ENCODE measurements at regions not wholly inside any gene's neighbourhood (a gene's known extent, or its start where the extent isn't known, plus 50 kb on each side); places are given as distances from the start of the nearest gene placed in this dataset.

- no peak for DNase-seq
These were observed 140.3 kb downstream of the PJA1 start for GRCh38 chrX:69024931-69025330.

GRCh38 chrX:69024161-69024736 lies 141.0 kb downstream of the PJA1 start:
- no peak for DNase-seq

- DNase-seq, result no peak
These were observed 142.8 kb downstream of the PJA1 start for GRCh38 chrX:69022430-69022829.

DNA sequence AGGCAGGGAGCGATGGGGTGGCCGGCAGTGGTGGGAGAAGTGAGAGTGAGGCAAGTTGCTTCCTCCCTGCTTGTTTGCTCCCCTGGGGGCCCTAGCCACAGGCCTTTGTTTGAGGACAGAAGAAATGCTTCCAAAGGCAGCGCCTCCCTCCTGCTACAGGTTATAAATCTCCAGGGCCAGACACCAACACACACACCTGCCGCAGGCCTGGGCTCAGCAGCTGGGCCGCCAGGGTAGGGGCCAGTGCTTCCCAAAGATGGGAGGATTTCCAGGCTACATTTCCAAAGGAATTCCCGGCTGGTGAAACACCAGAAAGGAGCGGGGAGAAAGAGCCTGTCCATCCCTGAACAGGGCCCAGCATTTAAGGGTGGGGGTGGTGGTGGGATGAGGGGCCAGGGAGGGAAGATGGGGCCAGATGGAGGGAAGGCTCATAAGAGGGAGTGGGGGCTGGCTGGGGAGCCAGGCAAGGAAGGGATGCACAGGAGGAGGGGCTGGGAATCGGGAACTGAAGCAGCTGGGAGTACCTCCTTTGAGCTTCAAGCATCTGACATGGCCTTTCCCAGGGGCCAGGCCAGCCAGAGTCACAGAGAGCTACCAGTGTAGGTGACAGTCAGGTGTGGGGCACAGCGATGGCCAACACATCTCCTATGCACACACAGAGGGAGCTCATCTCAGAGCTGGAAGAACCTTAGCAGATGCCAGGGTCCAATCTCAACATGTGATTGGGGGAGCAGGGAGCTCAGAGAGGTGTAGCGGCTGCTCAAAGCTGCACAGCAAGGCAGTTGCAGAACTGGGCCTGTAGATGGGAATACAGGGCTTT lies 143.9 kb downstream of the PJA1 start:
- no peak for DNase-seq

DNA sequence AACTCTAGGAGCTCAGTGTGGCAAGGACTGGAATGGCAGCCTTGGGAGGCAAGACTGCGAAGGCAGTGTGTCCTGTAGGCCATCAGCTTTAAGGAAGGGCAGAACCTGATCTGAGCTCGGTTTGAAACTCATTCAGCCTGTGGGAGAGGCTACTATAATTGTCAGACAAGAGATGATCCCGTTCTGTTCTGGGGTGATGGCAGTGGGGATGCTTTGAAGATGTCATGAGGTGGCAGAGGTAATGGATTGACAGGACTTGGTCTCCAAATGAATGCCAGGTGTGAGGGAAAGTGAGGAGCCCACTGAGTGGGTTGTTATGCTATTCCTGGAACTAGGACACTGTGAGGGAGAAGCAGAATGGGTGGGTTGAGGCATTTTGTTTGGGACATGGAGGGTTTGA lies 144.9 kb downstream of the PJA1 start:
- DNase-seq, result no peak

DNA sequence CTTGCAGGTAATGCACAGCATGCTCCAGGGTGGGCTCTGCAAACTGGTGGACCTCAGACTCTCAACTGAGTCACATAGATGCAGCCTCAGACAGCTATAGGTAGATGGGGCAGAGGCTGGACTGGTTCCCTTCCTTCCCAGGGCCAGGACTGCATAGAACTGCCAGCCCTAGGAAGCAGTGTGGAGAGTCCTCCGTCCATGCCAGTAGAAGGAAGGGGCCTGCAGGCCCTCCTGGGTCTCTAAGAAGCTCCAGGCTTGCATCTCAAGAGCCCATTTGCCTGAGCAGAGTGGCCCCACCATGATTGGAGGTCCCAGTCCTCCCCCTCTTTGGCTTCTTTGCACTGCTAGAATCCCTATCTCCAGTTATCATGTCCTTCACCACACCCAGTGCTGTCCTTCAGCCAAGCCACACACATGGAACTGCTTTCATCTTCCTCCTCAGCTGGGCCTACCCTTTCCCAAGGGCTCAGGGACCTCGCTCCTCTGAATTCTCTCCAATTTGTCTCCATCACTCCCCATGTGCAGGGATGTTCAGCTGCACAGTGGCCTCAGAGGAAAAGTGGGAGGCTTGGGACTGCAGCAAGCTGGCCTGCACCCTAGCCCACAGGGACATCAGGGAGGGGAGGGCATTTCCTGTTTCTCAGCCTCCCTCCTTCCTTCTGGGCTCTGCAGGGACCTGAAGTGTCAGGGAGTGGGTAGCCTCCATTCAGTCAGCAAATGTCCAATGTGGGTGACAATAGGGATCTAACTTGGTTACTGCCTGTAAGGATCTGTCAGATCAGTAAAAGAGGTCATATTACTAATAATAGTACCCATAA lies 146.0 kb downstream of the PJA1 start:
- DNase-seq, result no peak

DNA sequence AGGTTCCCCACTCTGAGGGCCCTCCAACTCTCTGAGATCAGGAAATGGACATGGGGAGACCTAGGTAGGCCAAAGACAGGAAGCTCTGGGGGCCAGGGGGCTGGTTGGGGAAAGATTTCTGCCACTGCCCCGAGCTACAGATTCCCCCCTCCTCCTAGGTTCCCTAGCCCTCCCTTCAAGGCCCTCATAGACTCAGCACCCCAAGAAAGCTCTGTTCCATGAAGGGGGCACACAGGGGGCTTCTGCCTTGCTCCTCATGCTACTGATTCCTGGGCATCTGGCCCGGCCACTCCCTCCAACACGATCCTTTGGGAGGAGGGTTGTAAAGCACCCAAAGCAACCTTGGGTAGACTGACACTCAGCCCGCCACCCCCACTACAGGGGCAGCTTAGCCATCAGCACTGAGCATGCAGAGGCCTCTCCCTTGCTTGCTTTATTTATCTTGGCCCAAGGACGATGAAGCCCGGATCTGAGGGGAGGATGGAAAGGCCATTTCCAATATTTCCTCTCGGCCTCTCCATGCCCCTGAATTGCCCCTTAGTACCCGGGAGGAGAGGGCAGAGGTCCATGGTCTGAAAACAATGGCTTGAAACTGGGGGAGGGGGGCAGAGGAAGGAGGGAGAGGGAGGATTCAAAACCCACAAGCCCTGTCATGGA lies 146.7 kb downstream of the PJA1 start:
- DNase-seq, result no peak

DNA sequence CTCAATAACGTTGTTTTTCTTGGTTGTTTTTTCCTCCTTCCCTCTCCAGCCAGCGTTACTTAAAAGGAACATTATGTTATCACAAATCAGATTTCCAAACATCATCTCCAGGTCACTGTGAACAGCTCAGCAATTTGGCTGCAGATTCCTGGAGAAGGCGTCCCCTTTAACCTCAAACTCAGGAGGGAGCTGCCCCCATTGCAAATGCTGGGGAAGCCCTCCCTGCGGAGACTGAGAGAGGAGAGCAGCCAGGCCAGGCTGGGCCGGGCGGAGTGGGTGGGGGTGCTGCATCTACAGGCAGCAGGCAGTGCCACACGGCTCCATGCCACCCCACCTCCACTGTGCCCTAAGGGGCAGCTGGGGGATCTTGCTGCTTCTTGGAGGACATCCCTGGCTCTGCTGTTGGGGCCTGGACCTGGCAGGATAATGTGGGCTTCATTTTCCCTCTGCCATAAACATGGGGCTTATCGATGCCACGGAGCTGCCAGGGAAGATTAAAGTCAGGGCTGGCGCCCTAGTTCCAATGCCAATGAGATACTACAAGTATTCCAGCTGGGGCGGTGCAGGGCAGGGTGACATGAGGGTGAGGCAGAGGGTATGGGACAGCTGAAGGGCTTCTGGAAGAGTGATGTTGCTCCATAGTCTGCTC lies 148.8 kb downstream of the PJA1 start:
- no peak for DNase-seq

DNA sequence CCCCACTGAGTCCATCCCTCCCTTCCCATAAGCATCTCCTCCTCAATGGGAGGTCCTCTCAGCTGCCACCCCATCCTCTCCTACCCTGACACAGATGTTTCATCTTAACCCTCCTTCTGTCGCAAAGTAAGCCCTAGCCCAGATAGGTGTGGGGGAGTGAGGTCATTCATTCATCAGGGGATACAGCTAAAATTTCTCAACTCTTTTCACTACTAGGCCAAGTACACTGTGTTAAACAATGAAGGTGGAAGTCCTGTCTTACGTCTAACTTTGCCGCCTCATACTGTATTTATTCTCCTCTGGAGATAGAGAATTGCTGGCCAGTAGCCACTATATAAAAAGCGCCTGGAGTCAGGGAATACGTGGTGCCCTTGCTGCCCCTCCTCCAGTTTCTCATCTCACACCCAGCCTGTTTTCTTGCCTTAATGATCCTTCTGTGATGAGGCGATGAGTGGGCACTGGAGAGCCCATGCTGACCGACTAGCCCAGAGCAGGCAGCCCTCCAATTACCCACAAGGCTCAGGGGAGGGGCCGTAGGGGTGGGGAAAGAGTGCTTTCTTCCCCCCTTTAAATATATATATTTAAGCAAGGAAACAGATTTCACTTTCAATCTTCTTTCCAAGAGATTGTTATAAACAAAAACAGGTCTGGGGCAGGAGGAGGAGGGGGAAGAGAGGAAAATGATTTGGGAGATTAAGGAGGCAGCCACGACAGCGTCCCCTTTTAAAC lies 149.5 kb downstream of the PJA1 start:
- DNase-seq, result no peak

DNA sequence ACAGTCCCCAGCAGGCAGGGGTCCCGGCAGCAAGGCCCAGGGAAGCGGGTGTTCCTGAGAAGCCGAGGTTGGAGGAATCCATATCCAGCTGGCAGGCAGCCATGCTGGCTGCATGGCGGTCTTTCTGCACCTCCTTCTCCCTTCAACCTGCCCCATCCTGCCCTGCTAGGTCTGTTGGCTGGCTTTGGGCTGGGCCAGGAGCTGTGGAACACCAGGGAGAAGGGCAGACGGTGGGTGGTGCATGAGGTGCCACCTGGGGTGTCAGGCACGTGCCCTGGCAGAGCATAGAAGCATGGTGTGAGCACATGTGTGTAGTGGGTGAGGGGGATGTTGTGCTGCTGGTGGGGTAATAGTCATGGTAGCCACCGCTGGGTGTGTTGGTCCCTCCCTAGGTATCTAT lies 150.1 kb downstream of the PJA1 start:
- DNase-seq, result no peak

- DNase-seq, result no peak
These were observed 151.1 kb downstream of the PJA1 start for GRCh38 chrX:69014200-69014599.

DNA sequence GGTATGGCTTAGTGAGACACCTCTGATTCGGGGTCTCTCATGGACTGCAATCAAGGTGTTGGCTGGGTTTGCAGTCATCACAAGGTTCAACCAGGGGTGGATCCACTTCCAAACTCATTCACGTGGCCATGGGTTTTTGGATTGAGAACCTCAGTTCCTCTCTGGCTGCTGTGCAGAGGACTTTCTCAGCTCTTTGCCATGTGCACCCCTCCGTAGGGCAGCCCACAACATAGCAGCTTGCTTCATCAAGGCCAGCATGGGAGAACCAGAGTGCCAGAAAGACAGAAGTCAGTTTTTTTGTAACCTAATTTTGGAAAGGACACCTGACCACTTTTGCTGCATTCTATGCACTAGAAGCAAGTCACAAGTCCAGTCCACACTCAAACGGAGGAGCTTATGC lies 154.9 kb downstream of the PJA1 start:
- no peak for DNase-seq

DNA sequence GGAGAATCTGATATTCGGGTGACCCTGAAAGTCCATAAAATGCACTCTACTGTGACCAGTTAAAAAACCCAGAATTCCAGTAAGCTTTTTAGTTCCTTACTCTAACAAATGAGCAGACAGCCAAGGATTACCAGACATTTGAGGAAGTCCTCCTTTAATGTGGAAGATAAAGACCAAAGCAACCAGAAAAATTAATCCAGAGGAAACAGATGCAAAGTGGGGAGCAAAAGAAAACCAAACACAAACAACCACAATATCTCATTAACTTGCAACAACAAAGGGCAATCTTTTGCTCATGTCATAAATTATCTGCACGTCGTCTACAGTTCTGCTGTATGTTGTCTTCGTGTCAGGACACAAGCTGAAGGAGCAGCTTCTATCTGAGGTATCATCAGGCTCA lies 164.4 kb downstream of the PJA1 start:
- no peak for DNase-seq

DNA sequence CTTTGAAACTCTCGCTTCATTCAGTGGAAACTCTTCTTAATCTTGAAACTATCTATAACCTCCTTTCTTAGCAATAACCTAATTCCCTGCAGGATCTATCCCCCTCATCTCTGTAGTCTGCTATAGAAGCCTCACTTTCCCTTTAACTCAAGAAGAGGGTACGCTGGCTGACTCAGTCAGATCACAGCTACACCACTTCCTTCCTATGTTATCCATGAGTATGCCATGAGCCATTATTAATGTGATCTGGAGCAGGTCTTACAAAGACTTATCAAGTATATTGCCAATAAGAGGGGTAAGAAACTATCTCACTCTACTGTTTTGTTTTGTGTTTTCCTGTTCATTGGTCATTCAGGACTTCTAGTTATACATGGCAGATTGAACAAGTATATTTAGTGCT lies 165.3 kb downstream of the PJA1 start:
- no peak for DNase-seq

- no peak for DNase-seq
These were observed 165.9 kb downstream of the PJA1 start for GRCh38 chrX:68999356-68999755.

GRCh38 chrX:68998716-68999115 lies 166.5 kb downstream of the PJA1 start:
- DNase-seq, result no peak

GRCh38 chrX:68997911-68998310 lies 167.3 kb downstream of the PJA1 start:
- DNase-seq, result no peak

DNA sequence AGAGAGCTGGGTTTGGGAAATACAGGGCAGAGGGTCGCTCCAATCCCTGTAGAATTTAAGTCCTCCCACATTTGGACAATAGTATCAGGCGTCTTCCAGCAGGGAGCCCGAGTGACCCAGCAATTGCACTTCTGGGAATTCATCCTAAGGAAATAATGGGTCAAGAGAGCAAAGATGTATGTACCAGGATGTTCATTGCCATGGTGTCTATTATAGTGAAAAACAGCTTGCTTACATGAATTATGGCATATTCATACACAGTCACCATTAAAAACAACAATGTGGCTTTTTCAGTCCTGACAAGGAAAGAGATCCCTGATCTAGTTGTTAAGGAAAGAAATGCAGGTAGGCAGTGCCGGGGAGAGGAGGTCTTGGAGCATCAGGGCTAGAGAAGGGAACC lies 167.7 kb downstream of the PJA1 start:
- no peak for DNase-seq

- DNase-seq, result no peak
These were observed 167.1 kb downstream of the EFNB1 start for GRCh38 chrX:68995780-68996551.

- no peak for DNase-seq
These were observed 166.6 kb downstream of the EFNB1 start for GRCh38 chrX:68995386-68995779.

- no peak for DNase-seq
These were observed 166.1 kb downstream of the EFNB1 start for GRCh38 chrX:68994891-68995255.

All from activated naive CD4-positive, alpha-beta T cell (primary cell).